KOPT-K1 (cell line): ENCODE measurements at regions not wholly inside any gene's neighbourhood (a gene's known extent, or its start where the extent isn't known, plus 50 kb on each side); places are given as distances from the start of the nearest gene placed in this dataset.

Source experiments
- H3K27ac ChIP-seq: fragments of 200-600 bp; sonication (generic); 2 replicates; pipeline ENCODE4 v1.5.1; 2016; ENCODE audit warnings: antibody characterized with exemption, mild to moderate bottlenecking, low read depth, low read length; ENCODE audit not compliant: poor library complexity, severe bottlenecking
- H3K36me3 ChIP-seq: fragments of 200-600 bp; sonication (generic); 2 replicates; pipeline ENCODE4 v1.5.1; 2017; ENCODE audit warnings: antibody characterized with exemption, mild to moderate bottlenecking, low read length, moderate library complexity; ENCODE audit not compliant: insufficient read depth
- H3K9me3 ChIP-seq: fragments of 200-600 bp; sonication (generic); 2 replicates; pipeline ENCODE4 v1.5.1; 2017; ENCODE audit warnings: antibody characterized with exemption, low read length, mild to moderate bottlenecking; ENCODE audit not compliant: insufficient read depth, poor library complexity, severe bottlenecking

DNA sequence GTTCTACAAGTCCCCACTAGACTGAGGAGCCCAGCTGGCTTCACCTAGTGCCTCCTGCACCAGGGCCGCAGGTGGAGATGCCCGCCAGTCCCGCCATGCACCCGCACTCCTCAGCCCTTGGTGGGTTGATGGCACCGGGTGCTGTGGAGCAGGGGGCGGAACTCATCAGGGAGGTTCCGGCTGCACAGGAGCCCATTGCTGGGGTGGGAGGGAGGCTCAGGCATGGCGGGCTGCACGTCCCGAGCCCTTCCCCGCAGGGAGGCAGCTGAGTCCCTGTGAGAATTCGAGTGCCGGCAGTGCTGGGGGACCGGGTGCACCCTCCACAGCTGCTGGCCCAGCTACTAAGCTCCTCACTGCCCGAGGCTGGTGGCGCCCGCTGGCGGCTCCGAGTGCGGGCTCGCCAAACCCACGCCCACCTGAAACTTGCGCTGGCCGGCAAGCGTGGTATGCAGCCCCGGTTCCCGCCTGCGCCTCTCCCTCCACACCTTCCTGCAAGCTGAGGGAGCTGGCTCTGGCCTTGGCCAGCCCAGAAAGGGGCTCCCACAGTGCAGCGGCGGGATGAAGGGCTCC is 252.7 kb upstream of the TCF4 start:
- no peaks in the 10 kb centered on the region for H3K36me3 ChIP-seq
- no peak overlapping the region for H3K27ac ChIP-seq
- no peaks in the 10 kb centered on the region for H3K9me3 ChIP-seq

DNA sequence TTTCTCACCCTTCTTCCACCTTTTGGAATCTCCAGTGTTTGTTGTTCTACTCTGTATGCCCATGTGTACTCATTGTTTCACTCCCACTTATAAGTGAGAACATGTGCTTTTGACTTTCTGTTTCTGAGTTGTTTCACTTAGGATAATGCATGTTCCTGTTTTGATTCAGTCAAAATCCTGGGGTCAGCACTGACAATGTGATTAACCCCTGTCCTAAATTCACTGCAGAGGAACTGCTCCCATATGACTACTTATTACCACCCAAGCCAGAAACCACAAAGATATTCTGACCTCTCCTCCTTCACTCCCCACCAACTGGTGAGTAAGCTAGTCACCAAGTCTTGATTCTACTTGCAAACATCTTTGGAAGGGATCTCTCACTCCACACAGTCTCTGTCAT is 251.4 kb upstream of the TCF4 start:
- no peaks in the 10 kb centered on the region for H3K9me3 ChIP-seq
- H3K27ac ChIP-seq = no peak overlapping the region
- H3K36me3 ChIP-seq = no peaks in the 10 kb centered on the region

DNA sequence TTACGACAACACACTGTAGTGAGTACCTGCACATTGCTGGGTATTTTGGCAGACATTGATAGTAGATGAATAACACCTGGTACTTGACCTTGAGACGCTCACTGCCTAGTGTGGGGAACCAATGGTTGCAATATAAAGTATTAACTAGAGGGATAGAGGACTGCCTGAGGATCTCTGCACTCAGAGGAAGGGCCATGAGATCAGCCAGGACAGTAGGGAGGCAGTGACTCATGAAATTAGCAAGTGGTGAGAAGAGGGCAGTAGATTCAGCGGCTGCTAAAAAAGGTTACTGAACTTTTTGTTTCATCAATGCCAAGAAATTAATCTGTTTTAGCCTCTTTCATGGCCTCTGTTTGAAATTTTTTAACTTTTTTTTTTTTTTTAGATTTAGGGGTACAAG is 250.8 kb upstream of the TCF4 start:
- no peaks in the 10 kb centered on the region for H3K36me3 ChIP-seq
- H3K27ac ChIP-seq = no peak overlapping the region
- no peaks in the 10 kb centered on the region for H3K9me3 ChIP-seq

DNA sequence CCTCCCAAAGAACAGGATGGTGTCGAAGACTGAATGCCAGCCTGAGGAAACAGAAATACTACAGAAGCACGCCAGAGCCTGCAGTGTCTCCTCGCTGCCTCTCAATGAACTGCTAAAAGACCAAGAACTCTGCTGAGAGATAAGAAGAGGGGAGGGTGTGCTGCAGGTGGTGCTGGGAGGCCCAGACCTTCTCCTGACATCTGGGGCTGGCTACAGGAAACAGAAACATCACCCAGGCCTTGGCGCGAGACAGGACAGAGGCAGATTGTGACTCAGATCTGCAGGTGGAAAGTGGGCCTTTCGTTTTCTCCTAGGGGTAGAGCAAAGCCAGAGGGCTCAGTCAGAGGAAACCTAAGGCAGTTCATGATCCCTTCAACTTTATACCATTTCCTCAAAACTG is 250.3 kb upstream of the TCF4 start:
- Histone ChIP-seq H3K36me3 (no peaks in the 10 kb centered on the region), H3K9me3 (no peaks in the 10 kb centered on the region), H3K27ac (no peak overlapping the region)

DNA sequence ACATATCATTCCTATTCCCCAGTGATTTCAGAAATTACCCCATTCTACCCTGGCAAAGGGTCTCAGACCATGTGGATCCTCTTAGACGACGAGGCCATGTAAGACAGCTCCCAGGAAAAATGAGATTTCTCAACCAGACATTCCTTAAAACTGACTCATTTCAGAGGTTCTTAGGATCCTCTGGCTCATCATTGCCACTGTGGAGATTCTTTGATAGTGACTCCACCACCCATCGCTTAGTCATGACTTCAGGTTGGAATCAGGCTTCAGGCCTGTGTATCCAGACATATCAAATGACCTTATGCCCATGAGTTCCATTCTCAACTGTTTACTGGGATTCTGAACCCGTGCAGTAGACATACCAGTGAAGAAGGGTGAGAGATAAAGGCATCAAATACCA is 245.6 kb upstream of the TCF4 start:
- H3K27ac ChIP-seq = no peak overlapping the region
- no peaks in the 10 kb centered on the region for H3K9me3 ChIP-seq
- no peaks in the 10 kb centered on the region for H3K36me3 ChIP-seq

DNA sequence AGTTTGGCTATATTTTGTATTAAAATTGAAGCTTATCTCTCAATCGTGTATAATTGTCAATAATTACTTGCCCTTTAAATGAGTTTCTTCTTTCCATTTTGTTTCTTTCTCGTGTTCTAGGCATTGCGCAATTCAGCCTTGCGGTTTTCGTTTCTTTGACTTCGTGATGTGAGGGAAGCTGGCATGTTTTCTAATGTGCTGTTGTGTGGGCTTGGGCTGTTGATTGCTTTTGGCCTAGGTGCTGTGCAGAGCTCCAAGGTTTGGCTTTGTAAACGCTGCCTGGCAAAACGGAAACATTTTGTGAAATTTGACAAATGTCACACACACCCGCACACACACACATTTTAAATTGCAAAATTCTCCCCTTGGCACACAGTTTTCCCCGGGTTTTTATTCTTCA is 242.6 kb upstream of the TCF4 start:
- Histone ChIP-seq H3K27ac (no peak overlapping the region), H3K9me3 (no peaks in the 10 kb centered on the region), H3K36me3 (no peaks in the 10 kb centered on the region)

DNA sequence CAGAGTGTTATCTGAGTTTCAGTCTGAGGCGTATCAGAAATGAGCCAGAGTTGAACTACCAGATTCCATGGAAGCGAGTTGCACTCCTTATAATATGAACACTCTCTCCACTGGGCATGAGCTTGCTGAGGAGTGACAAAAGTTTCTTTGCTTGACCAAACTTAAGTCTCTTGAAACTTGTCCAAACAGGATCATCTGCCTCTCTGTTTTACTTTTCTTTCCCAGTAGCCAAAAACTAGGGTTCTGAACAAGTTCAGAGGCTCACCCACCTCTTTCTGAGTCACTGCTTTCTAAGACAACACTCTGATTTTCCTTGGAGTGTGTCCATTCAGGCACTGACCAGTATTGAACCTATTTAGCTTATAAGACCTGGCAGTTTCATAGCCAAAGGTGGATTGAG is 233.2 kb upstream of the TCF4 start:
- Histone ChIP-seq H3K27ac (no peak overlapping the region), H3K36me3 (no peaks in the 10 kb centered on the region), H3K9me3 (no peaks in the 10 kb centered on the region)

DNA sequence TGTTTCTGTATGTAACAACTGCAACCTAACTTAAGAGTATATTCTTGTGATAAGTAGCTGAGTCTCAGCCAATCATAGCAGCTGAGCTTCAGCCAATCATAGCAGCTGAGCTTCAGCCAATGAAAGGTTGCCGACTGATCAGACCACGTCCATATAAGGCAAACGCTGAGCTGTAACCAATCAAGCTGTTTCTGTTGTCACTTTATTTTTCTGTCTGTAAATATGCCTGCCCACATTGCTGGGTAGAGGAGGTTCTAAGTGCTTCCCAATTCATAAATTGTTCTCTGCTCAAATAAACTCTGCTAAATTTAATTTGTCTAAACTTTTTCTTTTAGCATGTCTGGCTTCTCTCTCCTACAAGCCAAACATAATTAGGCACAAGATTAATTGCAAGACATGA is 231.5 kb upstream of the TCF4 start:
- Histone ChIP-seq H3K27ac (no peak overlapping the region), H3K36me3 (no peaks in the 10 kb centered on the region), H3K9me3 (no peaks in the 10 kb centered on the region)

DNA sequence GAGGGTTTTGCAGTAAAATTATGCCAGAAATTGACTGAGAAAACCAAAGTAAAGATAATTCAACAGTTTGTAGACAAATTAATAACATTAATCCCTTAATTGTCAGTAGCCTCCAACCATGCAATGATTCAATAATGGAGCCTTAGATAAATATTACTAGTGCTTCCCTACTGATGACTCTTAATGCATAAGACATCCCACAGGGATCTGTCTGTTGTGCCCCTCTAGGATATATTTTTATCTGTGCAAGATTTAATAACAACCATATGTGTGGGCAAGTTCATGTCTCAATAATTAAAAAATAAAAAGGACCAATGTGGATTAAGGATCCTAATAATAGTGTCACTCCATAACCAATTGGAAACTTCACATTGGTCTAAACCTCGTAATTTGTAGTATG is 230.3 kb upstream of the TCF4 start:
- Histone ChIP-seq H3K9me3 (no peaks in the 10 kb centered on the region), H3K36me3 (no peaks in the 10 kb centered on the region), H3K27ac (no peak overlapping the region)

DNA sequence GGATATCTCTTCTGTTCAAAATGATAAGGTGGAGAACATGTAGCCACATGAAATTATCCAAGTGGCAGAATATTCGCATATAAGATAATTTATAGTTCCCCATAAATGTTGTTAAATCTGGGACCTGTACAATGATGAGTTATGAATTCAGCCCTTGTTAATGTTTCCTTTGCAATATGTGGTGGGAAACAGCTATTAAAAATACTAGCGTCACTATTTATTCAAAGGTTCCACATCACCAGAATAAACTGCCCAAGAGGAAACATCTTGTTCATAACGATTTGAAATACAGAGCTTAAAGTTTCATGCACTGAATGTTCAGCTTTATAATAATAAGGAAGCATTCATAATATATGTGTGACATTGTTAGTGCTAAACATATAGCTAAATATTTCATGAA is 223.9 kb upstream of the TCF4 start:
- Histone ChIP-seq H3K9me3 (no peaks in the 10 kb centered on the region), H3K36me3 (no peaks in the 10 kb centered on the region), H3K27ac (no peak overlapping the region)

DNA sequence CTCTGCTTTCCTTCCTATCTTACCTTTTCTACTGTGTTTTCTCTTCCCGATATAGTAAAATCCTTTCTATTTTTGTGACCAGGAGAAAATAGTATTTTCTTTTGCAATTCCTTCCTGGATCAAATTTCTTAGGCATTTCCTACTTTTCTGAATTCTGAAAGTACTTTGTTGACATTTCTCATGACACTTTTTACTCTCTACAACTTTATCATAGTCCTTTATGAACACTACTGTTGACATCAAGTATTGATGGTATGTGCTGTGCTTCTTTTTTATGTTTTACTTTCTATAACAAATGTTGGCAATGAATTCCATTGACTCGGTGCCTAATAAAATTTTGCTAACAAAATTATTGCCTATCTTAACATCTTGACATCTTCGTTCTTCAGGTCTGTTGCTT is 217.7 kb upstream of the TCF4 start:
- H3K9me3 ChIP-seq = no peaks in the 10 kb centered on the region
- H3K27ac ChIP-seq = no peak overlapping the region
- H3K36me3 ChIP-seq = no peaks in the 10 kb centered on the region

DNA sequence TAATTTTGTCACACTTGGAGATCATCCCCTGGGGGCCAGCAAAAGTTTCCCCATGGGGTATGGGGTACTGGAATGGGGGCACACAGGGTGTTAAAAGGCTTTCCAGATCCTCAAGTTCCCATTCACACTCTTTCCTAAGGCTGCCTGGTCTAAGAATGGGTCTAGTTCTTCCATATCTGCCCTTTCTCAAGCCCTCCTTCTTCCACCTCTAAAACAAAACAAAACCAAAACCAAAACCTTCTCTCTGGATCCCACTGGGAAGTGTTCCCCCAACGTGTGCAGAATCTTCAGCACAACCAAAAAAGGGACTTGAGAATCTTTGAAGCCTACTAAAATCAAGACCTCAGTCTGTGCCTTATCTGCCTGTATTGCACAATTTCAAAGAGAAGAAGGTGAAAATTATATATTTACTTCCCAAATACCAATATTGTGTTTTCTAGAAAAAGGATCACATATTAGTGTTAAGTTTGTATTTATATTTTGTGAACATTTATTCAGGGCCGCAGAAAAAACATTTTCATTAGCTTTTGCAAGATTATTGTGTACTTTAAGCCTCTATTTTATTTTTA is 207.2 kb upstream of the TCF4 start:
- H3K36me3 ChIP-seq = no peaks in the 10 kb centered on the region
- no peaks in the 10 kb centered on the region for H3K9me3 ChIP-seq
- no peak overlapping the region for H3K27ac ChIP-seq

DNA sequence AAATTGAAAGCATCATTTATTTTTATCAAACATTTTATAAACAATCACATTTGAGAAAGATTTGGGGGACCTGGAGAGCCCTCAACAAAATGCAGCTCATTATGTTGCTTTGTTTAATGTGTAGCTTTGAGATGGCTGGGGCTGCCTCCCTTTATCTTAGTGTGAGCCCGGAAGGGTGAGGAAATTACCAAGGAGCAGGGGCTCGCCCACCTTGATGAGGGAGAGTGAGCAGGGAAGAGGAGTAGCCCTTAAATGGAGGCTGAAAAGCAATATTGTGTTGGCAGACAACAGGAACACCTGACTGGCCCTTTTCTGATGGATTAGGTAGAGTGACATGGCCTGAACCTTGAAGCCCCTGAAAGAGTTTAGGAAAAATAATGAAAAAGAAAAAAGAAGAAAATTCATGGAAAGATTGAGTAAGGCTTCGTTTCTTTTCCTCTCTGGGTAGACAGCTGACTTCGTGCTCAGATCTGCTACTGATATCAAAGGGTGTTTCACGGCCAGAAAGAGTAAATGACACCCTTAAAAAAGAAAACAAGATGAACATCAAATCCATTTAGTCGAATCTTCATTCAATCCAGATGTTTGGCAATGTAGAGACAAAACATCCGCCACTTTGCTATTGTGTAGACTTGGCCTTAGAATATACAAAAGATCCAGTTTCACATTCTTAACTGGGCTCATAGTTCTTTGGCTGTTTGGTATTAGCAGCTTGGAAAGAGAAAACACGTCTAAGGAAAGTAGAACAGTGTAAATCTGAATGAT is 206.5 kb upstream of the TCF4 start:
- H3K36me3 ChIP-seq = no peaks in the 10 kb centered on the region
- H3K9me3 ChIP-seq = no peaks in the 10 kb centered on the region
- no peak overlapping the region for H3K27ac ChIP-seq

DNA sequence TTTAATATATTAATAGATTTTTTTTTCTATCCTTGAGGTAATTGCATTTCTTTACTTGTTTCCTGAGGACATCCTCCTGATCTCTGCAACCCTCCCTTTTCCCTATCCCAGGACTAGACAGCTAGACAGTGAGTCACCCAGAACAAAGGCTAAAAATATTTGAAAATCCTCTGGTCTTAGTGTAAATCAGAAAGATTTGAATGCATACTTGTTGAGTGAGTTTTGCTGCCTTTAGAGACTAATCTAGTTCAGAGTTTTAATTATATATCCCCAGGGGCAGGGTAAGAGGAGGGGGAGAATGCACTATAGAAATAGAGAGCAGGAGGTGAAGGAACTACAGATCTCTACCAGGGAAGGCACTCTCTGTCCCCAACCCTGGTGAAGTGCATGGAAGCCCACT is 202.3 kb upstream of the TCF4 start:
- Histone ChIP-seq H3K27ac (no peak overlapping the region), H3K9me3 (no peaks in the 10 kb centered on the region), H3K36me3 (no peaks in the 10 kb centered on the region)

DNA sequence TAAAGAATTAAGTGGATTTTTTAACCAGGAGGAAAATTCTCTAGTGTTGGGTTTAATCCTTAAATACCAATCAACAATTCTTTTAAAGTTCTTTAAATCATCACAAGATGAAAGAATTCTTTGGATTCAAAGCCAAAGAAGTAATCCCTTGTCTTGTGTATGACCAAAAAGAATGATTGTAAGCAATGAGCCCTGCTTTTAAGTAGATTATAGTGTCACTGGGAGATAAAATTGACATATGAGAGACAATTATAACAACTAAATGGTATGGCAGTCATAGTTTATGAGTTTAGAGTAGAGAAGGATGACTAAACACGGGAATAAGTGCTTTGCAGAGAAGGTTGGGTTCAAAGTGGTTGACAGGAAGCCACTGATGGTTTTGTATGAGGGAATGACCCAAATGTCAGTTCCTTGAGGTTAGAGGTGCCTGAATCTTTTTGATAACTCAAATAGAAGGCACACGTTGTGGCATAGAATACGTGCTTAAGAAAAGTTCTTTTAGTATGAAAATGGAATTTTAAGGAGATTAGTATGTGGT is 199.6 kb upstream of the TCF4 start:
- Histone ChIP-seq H3K36me3 (no peaks in the 10 kb centered on the region), H3K9me3 (no peaks in the 10 kb centered on the region), H3K27ac (no peak overlapping the region)
